ENCODE measurements at regions not wholly inside any gene's neighbourhood (a gene's known extent, or its start where the extent isn't known, plus 50 kb on each side); places are given as distances from the start of the nearest gene placed in this dataset.
"Not testable (repeated sequence)": the region's sequence is repeated elsewhere in the genome, so short reads cannot be mapped to it uniquely, and the experiment has no call there.

GRCh38 chr13:19362946-19363510 is 181.4 kb upstream of the TUBA3C start:
- Histone ChIP-seq H3K4me3 (no peak overlapping the region), H3K36me3 (no peaks in the 10 kb centered on the region), H3K27ac (no peak overlapping the region), H3K27me3 (no peaks in the 10 kb centered on the region), H3K4me1 (no peaks in the 10 kb centered on the region), H3K9me3 (peaks cover 0 to 17% (median 4%) of the 10 kb centered on the region in 4 donors)
- TF ChIP-seq CTCF (IDR thresholded peaks at IDR 0.05) (no peak), POLR2A (IDR thresholded peaks at IDR 0.05) (no peak), POLR2AphosphoS5 (IDR thresholded peaks at IDR 0.05) (no peak), EP300 (IDR thresholded peaks at IDR 0.05) (no peak)
- intact Hi-C loops (cut with DNase I; ENCODE audit: low total_unique reads): no loop called here
- DNase-seq: no peak
- WGBS, 5 donors: 23 to 35% (median 28%) methylated on average over 2 of the region's 2 CpGs

GRCh38 chr13:19359697-19360096 is 178.1 kb upstream of the TUBA3C start:
- H3K27ac ChIP-seq; DNase-seq; intact Hi-C loops (cut with DNase I; ENCODE audit: low total_unique reads); H3K36me3 ChIP-seq; H3K27me3 ChIP-seq; H3K4me1 ChIP-seq; H3K4me3 ChIP-seq: not testable (repeated sequence)
- WGBS, 5 donors: 81 to 97% (median 85%) methylated on average over 2 of the region's 2 CpGs
- peaks cover 0 to 24% (median 10%) of the 10 kb centered on the region in 4 donors for H3K9me3 ChIP-seq

- Histone ChIP-seq H3K36me3 (no peaks in the 10 kb centered on the region), H3K4me3 (no peak overlapping the region), H3K4me1 (no peaks in the 10 kb centered on the region), H3K27me3 (peaks cover 0 to 25% (median 0%) of the 10 kb centered on the region in 3 donors), H3K27ac (no peak overlapping the region), H3K9me3 (peaks cover 0 to 16% (median 0%) of the 10 kb centered on the region in 4 donors)
- intact Hi-C loops (cut with DNase I; ENCODE audit: low total_unique reads): no loop called here
- 83 to 88% (median 84%) methylated on average over 8 to 14 of the region's 14 CpGs for WGBS, 5 donors
- TF ChIP-seq POLR2AphosphoS5 (IDR thresholded peaks at IDR 0.05): no peak
- DNase-seq: no peak
Measured at GRCh38 chr13:19345916-19346422, 164.3 kb upstream of the TUBA3C start.

GRCh38 chr13:19345158-19345557 is 163.5 kb upstream of the TUBA3C start:
- intact Hi-C loops (cut with DNase I; ENCODE audit: low total_unique reads): no loop called here
- H3K27ac ChIP-seq: no peak overlapping the region
- DNase-seq: no peak
- H3K4me1 ChIP-seq: no peaks in the 10 kb centered on the region
- 40 to 61% (median 51%) methylated on average over 3 to 10 of the region's 10 CpGs for WGBS, 5 donors
- H3K4me3 ChIP-seq: no peak overlapping the region
- TF ChIP-seq EP300 (IDR thresholded peaks at IDR 0.05) (no peak), POLR2A (IDR thresholded peaks at IDR 0.05) (no peak), POLR2AphosphoS5 (IDR thresholded peaks at IDR 0.05) (no peak), CTCF (IDR thresholded peaks at IDR 0.05) (no peak)
- no peaks in the 10 kb centered on the region for H3K36me3 ChIP-seq
- peaks cover 0 to 16% (median 0%) of the 10 kb centered on the region in 4 donors for H3K9me3 ChIP-seq
- H3K27me3 ChIP-seq: peaks cover 0 to 25% (median 0%) of the 10 kb centered on the region in 3 donors

GRCh38 chr13:19344585-19345120 is 163.0 kb upstream of the TUBA3C start:
- DNase-seq; H3K27ac ChIP-seq; H3K36me3 ChIP-seq; H3K4me1 ChIP-seq; intact Hi-C loops (cut with DNase I; ENCODE audit: low total_unique reads): not testable (repeated sequence)
- H3K4me3 ChIP-seq: peak overlapping the region in 3 of 4 donors; percentile 21 to 26 (median 22)
- H3K27me3 ChIP-seq: peaks cover 0 to 25% (median 0%) of the 10 kb centered on the region in 3 donors
- 14 to 26% (median 18%) methylated on average over 15 to 43 of the region's 50 CpGs for whole genome bisulfite sequencing, 5 donors
- peaks cover 0 to 16% (median 0%) of the 10 kb centered on the region in 4 donors for H3K9me3 ChIP-seq

GRCh38 chr13:19332378-19332777 is 150.8 kb upstream of the TUBA3C start:
- 48 to 62% (median 55%) methylated on average over 3 of the region's 3 CpGs for WGBS, 5 donors
- Histone ChIP-seq H3K27me3 (no peaks in the 10 kb centered on the region), H3K27ac (no peak overlapping the region), H3K4me1 (no peaks in the 10 kb centered on the region), H3K4me3 (no peak overlapping the region), H3K36me3 (no peaks in the 10 kb centered on the region), H3K9me3 (no peaks in the 10 kb centered on the region)
- TF ChIP-seq POLR2A (IDR thresholded peaks at IDR 0.05) (no peak), EP300 (IDR thresholded peaks at IDR 0.05) (no peak), POLR2AphosphoS5 (IDR thresholded peaks at IDR 0.05) (no peak), CTCF (IDR thresholded peaks at IDR 0.05) (no peak)
- intact Hi-C loops (cut with DNase I; ENCODE audit: low total_unique reads): no loop called here
- no peak for DNase-seq

Data from stomach (tissue), 8 donors.